ENCODE measurements at regions not wholly inside any gene's neighbourhood (a gene's known extent, or its start where the extent isn't known, plus 50 kb on each side); places are given as distances from the start of the nearest gene placed in this dataset.
A peak's percentile ranks its signal among the peaks of the same experiment; 100 is the strongest.

DNA sequence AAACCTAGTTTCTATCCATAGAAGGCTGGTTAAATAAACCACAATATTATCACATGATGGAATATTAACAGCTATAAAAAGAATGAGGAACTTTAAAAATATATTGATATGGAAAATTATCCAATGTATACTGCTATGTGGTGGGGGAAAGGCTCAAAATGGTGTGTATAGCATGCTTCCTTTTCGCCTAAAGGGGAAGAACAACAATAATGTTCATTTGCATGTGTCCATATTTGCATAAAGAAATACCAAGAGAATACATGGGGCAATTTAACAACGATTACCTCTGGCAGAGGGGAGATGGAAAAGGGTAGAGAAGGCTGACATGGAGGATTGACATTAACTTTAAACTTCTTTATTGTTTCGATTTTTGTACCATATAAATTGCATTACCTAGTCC is 121.3 kb upstream of the PARP11 start:
- no peak for DNase-seq

DNA sequence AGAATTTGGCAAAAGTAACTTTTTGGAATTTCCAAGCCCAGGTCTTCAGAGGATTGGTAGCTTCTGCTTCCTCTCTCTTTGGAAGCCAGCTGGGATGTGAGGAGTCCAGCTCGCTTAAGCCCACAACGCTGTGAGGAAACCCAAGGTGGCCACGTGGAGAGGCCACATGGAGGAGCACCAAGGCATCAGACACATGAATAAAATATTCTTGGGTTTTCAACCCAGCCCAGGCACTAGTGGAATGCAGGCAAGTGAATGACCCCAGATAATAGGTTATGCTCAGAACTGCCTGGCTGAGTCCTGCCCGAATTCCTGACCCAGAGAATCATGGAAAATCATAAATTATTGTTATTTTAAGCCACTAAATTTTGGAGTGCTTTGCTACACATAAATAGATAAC is 119.7 kb upstream of the PARP11 start:
- no peak for DNase-seq

DNA sequence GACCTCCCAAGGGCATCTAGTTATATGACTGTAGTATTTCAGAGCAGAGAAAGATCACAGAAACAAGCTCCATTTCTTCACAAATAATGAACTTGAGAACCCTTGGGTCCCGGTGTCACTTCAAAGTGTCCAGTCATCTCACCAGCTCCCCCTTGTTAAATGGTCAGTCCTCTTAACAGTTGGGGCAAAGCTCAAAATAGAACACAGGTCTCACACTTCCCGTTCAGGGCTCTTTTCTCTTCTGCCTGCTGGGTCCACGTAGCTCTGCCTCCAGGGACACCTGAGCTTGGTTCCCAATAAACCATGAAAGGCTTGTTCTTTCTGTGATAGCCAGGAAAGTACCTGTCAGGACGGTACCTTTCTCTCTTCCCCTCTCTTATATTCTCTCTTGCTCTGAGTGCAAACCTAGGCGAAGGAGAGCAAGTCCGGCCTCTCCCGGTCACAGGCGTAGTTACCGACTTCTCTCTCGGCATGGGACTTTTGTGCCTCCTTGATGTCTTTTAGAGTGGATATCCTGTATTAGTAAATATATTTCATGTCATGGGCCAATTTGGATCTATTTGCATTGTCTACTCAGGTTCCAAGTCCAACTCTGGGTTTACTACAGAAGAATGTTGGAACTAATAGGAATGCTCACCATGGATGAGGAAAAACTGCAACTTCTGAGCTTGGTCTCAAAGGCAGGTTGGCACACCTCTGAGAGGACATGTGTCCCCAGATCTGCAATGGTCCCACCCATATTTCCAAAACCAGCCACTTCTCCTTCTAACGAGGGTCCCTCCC is 118.8 kb upstream of the PARP11 start:
- no peak for DNase-seq

DNA sequence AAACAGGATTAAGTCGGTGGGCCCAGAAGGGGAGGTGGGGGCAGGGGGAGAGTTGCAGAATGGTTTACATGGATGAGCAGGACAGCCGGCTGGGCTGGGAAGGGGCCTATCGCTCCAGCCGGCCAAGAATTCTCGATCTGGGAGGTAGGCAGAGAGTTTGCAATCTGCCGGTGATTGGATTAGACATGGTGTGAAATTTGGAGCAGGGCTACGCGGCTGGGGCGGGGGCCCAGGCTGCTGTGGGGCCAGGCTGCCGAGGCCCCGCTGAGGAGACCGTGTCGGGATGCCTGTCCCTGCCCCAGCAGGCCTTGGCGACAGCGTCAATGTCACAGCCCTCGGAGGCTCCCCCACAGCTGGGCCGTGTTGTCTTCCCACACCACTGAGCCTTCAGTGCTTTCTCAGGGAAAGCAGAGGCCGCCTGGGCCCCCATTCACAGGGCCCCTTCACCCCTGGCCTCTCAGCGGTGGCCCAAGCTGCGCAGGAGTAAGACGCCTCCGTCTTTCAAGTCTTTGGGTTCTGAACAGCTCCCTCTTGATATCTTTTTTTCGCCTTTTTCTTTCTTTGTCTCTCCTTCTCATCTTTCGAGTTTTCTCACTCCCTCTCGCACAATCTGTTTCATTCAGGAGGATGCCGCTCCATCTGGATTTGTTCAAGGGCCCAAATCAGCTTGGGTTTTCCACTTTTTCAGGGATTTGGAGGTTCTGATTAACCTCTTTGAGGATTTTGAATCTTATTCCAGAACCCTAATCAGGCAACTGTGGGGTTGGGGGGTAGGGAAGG is 117.5 kb upstream of the PARP11 start:
- peak; percentile 47 to 49 for DNase-seq

DNA sequence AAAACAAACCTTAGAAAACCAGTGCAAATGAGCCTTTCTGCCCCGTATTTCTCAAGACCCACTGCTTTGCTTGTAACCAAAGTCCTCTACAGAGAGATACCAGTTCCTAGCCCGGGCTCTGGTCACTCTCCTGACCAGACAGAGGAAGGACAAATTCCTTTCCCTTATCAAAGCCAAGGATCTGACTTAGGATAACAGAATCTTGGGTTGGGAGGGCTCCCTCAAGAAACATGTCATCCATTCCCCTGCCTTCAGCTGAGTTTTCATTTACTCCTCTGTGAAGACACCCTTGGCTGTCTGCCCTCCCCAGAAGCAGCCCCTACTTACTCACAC is 116.0 kb upstream of the PARP11 start:
- DNase-seq, result no peak

DNA sequence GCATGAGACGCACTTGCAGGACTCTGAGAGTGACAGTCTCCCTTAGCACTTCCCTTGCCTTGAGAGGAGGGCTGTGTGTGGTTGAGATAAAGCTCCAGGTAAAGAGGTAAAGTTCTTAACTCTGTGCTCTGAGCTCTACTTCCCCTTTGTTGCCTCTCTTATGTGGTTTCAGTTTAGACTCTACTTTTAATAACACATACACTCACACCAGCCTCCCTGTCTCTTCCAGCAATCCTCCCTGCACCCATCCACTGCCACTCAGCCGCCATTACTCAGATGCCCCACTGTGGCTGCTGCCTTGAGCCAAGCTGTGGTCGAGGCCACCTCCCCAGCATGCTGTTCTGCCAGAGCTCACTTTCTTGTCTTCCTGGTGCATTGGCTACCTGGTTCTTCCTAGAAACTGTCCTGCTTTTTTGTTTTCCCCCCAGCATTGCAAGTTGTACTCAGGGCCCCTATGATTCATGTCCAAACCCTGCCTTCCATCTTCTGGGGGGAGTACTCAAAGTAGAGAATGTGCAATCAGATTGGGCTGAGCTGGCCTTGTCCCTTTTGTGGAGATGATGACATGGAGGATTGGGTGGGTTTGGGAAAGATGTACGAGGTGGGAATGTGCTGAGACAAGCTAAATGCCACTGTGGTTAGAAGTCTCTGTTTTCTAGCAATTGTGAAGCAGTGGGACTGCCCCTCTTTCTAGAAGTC is 115.5 kb upstream of the PARP11 start:
- no peak for DNase-seq

DNA sequence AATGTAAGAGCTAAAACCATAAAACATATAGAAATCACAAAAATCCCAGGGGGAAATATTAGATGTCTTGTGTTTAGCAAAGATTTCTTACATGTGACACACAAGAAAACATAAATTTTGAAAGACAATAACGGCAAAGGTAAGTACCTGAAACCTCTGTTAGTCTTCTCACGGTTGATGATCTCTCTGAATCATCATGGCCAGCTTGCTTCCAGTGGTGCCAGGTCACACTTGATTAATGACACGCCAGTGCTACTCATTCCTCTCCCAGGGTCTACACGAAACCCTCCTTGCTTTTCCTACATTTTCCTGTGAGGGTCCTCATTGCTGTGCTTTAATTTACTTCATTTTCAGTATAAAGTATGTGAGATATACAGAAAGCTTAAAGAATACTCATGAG is 114.4 kb upstream of the PARP11 start:
- no peak for DNase-seq

DNA sequence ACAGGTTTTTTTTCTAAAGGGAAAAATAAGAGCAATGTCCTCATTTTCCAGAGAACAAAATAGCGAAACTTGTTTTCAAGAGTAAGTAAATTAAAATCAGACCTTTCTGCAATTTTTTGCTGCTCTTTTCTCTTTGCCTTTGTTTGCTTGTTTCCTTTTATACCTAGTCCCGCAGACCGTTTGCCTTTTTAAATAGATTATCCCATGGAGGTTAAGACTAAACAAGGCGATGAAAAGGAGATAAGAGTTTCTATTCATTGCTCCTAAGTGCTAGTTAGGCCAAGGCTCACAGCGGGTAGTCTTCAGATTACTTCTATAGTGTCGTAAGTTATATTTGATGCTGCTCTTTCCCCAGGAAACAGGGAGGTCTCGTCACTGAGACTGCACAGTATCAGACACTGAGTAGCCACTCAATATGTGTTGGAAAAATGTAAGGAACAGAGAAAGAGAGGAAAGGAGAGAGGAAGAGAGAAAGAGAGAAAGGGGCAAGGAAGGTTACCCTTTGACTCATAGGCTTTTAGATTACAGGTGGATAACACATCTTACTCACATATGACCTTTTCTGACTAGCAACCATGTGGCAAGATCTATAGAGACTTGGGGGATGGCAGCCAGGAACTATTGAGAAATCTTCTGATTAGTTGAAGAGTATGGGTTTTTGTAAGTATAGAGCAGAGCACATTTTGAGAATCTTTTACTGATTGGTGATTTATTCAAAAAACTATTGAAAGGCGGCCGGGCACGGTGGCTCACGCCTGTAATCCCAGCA is 107.5 kb upstream of the PARP11 start:
- no peak for DNase-seq

DNA sequence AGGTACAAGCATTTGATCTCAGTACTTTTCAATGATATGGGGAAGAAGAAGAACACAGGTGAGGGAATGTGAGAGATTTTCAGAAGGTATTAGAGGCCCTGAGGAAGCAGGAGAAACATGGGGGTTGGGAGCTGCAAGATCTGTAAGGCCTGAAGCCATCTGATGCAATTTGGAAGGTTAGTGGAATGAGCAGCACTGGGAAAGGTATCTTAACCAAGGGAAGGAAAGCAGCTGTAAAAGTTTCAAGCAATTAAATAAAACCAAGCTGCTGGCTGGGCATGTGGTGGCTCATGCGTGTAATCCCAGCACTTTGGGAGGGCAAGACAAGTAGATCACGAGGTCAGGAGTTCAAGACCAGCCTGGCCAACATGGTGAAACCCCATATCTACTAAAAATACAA is 104.4 kb upstream of the PARP11 start:
- DNase-seq, result no peak

DNA sequence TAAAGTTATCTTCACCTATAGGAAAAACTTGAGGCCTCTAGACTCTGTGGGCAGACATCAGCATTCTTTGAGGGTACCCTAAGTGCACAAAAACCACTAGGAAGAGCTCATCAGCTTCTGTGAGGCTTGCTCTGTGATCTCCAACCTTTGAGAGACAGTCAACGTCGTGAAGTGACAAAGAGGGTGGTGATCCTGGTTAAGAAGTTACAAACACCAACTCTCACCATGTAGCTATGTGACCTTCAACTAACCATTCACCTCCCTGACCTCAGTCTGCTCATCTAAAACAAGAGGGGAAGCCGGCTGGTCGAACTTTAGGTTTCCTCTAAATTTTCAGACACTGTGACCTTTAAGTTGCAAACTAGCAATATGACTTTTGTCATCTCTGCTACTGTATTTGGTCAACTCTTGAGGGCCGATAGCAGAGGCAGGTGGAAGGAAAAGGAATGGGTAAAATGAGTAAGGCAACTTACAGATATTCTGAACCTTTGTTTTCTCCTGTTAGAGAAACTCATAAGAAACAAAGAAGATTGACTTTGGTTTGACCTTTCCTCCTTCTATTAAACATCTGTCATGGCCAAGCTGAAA is 103.2 kb upstream of the PARP11 start:
- DNase-seq, result no peak

DNA sequence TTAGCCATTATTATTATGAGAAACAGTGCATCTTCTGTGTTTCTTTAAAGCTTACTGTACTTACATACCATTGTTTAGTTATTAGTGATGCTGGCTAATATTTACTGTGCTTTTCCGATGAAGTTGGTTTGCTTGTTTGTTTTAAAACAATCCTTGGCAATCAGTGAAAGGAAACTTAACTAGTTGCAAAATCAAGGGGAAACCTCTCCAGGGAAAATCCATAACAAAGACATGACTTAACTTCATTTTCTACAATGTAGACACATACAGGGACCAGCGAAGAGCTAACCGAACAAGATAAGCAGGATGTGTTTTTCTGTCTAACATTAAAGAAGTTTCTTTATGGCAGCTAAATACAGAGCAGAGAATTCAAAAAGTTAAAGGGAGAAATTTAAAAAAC is 102.5 kb upstream of the PARP11 start:
- DNase-seq, result no peak

DNA sequence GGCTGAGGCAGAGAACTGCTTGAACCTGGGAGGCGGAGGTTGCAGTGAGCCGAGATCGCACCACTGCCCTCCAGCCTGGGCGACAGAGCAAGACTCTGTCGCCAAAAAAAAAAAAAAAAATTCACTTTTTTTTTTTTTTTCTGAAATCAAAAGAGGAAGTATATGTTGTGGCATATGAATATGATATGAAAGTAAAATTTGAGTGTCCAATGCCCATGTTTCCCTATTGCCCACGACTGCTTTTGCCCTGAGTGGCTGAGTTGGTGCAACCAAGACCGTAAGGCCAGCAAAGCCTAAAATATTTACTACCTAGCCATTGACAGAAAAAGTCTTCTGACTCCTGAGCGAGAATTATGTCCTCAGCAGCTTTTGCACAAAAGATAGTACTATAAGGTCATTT is 101.7 kb upstream of the PARP11 start:
- no peak for DNase-seq

DNA sequence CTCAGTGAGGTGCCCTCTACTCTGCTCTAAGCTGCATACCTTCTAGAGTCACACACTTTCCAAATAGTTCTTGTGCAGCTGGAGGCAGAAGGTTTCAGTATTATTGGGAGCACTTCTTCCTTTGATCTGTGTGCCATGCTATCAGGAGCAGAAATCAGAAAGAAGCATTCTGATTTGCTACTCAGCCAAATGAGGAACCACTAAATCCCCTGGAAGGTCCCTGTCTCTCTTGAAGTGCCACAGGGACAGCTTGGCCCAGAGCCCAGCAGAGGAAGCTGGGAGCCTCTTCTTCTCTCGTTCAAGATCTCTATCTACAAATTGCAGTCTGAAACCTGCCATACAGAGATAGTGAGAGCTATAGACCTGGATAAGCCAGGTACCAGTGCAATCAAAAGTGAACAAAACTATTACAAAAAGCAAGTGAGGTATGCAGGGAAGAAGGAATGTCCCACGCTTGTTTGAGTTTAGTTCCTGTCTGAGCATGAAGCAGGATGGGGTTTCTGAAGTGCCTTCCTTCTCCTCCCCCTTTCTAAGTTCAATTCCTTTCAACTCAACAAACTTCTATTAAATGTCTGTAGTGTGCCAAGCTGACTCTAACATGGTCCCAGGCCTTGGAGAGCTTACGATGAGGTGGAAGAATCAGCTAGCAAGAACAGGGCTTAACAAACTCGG is 100.9 kb upstream of the PARP11 start:
- no peak for DNase-seq

DNA sequence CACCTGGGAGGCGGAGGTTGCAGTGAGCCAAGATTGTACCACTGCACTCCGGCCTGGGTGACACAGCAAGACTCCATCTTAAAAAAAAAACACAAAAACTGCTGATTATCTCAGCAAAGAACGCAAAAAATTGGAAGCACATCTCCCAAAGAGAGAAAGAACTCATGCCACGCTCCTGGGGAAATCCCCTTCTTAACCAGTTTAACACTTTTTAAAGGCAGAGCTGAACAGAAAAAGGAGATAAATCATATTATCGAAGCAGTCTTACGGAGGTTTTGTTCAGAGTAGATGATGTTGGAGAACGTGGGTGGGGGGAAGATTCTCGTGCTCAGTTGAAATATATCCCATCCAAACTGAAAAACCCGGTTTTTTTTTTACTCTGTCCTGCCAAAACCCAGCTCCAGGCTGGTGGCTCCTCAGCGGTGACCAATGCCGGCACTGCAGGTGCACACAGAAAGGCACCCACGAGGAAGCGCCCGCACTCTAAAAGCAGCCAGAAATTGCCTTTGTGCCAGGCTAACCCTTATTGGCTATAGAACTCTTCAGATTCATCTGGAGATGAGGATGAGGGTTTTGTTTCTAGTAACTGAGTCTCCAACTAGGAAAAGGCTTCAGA is 100.2 kb upstream of the PARP11 start:
- no peak for DNase-seq

DNA sequence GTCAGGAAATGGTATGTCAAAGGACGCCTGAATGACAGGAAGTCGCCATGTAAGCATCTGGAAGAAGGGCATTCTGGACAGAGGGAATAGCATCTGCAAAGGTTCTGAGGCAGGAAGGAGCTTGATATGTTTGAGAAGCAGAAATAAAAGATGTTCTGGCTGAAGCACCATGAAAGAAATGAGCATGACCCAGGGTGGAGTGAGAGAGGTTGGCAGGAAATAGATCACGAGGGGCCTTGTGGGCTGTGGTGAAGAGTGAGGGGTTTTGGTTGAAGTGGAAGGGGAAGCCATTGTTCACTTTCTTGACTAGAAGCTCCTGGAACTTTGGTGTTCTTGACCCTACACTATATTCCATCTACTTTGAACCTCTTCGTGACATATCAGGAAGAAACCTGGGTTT is 99.4 kb upstream of the PARP11 start:
- no peak for DNase-seq

DNA sequence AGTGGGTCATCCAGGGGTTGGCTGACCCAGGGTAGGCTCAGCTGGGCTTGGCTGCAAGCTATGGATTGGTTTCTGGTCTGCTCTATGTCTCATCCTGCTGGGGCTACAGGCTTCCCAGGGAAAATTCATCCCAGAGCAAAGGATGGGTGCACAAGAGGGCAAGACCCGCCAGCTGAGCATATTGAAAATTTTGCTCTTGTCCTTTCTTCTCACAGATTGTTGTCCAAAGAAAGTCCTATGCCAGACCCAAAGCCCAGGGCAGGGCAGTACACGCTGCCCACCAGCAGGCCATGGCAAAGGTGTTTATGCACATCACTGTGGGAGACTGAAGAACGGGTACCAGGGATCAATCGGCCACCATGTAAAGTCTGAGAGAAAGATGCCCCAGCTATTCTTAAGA is 95.3 kb upstream of the PARP11 start:
- DNase-seq, result no peak

DNA sequence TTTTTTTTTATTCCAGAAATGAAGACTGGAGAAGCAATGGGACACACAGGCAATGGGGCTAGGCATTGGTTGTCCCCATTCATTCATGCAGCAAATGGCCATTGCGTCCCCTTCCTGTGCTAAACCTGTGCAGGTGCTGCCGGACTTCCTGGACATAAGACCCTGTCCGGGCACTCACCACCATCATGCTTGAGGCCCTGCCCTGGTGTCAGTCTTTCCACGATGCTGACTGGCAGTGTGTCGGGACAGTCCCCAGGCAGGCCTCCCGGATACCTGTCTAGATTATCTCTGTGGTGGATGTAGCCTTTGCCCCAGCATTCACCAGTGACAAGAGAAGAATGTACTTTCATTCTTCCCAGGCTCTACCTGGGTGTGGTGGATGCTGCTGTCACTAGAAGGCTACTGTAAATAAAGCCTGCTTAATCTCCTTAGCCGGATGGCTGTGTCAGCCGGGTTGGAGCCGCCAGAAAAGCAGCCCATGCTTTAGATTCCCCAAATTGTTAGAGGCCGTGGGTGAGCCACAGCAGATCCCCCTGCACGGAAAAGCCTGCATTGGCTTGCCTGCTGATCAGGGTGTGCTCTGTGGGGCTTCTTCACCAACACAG is 94.5 kb upstream of the PARP11 start:
- no peak for DNase-seq

DNA sequence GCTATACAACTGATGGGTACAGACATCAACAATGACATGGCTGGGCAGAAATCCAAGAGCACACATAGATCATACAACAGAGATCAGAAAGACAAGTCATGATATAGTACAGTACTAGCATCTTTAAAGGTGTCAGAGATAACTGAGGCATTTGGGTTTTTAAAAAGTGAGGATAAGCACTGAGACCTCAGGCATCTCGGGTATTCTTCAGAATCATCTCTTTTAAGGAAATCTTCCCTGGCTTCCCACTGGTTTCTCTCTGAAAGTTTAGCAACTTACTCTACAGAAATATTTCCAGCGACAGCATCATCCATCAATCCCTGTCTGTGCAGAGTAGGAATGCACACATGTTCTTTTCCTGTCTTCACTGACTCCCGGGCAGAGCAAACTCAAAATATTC is 93.2 kb upstream of the PARP11 start:
- DNase-seq, result no peak

DNA sequence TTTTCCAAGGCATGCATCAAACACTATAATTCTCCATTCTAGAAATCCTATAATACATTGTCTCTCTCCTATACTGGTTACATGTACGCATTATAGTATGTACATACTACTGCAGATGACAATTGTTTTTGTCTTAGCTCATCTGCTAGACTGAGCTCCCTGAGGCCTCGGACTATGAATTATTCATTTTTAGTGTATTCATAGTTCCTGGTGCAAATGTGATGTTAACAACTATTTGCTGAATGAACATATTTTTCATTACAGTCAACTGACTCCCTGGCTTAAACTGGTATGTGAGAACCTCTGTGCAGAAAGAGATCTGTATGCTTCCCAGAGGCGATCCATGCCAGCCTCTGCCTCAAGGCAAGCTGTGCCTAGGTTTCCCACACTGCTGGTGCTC is 91.8 kb upstream of the PARP11 start:
- DNase-seq, result no peak

DNA sequence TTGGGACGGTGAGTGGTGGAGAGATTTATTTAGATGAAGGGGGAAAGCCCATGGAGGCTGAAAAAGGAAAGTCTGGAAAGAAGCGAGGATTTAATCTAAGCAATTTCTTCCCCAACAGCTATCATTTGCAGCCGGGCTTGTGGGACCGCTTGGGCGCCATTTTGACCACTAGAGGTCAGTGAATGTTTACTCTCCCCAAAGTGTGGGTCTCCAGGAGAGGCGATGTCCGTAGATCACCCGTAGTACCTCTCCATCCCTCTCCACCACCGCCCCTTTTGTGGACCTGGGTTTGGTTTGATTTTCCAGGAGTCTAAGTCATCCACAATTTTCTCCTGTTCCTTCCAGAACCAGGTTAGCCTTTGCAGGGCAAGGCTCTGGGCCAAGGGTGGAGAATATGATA is 91.2 kb upstream of the PARP11 start:
- no peak for DNase-seq
